Dendritic cell treated with granulocyte-macrophage colony-stimulating factor and Interleukin-4, amounts not matched to agents 40 ng/mL and 50 ng/mL, for 4 days (primary cell): ENCODE measurements at regions not wholly inside any gene's neighbourhood (a gene's known extent, or its start where the extent isn't known, plus 50 kb on each side); places are given as distances from the start of the nearest gene placed in this dataset.
"Not testable (repeated sequence)": the region's sequence is repeated elsewhere in the genome, so short reads cannot be mapped to it uniquely, and the experiment has no call there.

Source experiments
- H3K27ac Mint-ChIP-seq: one replicate; pipeline ENCODE4 v1.8.0; 2022; ENCODE audit warnings: mild to moderate bottlenecking, mixed read lengths
- H3K27me3 Mint-ChIP-seq: one replicate; pipeline ENCODE4 v1.8.0; 2022; ENCODE audit warnings: mild to moderate bottlenecking, mixed read lengths
- H3K36me3 Mint-ChIP-seq: one replicate; pipeline ENCODE4 v1.8.0; 2022; ENCODE audit warnings: low read depth, mixed read lengths
- H3K4me1 Mint-ChIP-seq: one replicate; pipeline ENCODE4 v1.8.0; 2022; ENCODE audit warnings: low read depth, mixed read lengths
- H3K4me3 Mint-ChIP-seq: one replicate; pipeline ENCODE4 v1.8.0; 2022; ENCODE audit warnings: mild to moderate bottlenecking, moderate library complexity, mixed read lengths
- H3K9me3 Mint-ChIP-seq: one replicate; pipeline ENCODE4 v1.8.0; 2022; ENCODE audit warnings: mixed read lengths
- intact Hi-C: fragments of 100-400 bp; cut with micrococcal nuclease; formaldehyde crosslinking; loops from one replicate; pipeline ENCODE4 v1.15.0; 2022

DNA sequence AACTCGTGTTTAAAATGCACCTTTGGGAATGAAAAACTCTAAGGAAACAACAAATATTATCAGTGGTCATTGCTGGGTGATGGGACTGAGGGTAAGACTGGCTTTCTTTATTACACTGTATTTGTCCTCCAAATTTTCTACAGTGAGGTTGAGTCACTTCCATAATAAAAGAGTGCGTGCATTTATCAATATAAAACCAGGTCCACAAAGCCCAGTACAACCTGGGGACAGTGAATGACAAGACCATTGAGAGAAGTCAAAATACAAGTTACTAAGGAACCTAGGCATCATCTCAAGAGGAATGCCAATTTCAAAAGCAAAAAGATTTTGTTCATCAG is 76.4 kb downstream of the MAGED4 start:
- peak overlapping the region; percentile 95 for H3K27ac Mint-ChIP-seq
- peaks cover 10% of the 10 kb centered on the region for H3K27me3 Mint-ChIP-seq
- no peaks in the 10 kb centered on the region for H3K9me3 Mint-ChIP-seq
- H3K4me3 Mint-ChIP-seq, result peak overlapping the region; percentile 86
- H3K4me1 Mint-ChIP-seq, result peaks cover 16% of the 10 kb centered on the region
- no peaks in the 10 kb centered on the region for H3K36me3 Mint-ChIP-seq
- intact Hi-C loops, result no loop called here

DNA sequence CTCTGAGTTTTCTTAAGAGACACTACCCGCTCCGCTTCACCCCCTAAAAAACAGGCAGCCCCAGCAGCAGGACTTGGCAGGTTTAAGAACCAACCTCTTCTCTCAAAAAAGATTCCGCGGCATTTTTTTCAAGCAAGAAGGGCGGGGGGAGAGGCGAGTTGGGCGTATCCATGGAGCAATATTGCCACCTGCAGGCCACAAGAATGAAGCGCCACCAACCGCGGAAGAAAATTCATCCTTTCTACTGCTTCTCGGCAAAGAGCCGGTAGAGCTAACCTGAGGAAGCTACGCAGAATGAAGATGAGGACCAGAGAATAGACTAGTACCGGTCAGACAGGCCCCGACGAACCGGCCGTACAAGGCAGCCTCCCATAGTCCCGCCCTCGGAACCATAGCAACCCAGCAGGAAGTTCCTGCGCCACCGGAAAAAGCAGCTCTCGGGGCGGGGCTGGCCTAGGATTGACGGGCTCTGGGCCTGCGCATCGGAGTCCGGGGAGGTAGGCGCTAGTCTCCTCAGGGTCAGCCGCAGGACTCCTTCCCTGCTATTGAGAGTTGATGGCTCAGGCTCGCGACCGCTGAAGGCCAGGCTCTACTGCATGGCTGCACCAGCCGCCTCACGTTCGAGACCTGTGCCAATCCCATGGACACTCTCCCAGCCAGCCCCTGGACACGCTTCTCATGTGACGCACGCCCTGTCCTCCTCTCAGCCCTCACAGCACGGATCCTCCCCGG is 76.9 kb downstream of the MAGED4 start:
- H3K4me3 Mint-ChIP-seq, result peak overlapping the region; percentile 86
- H3K9me3 Mint-ChIP-seq, result no peaks in the 10 kb centered on the region
- H3K4me1 Mint-ChIP-seq, result peaks cover 16% of the 10 kb centered on the region
- H3K36me3 Mint-ChIP-seq, result no peaks in the 10 kb centered on the region
- H3K27ac Mint-ChIP-seq, result peak overlapping the region; percentile 95
- H3K27me3 Mint-ChIP-seq, result peaks cover 10% of the 10 kb centered on the region
- intact Hi-C loops, result no loop called here

DNA sequence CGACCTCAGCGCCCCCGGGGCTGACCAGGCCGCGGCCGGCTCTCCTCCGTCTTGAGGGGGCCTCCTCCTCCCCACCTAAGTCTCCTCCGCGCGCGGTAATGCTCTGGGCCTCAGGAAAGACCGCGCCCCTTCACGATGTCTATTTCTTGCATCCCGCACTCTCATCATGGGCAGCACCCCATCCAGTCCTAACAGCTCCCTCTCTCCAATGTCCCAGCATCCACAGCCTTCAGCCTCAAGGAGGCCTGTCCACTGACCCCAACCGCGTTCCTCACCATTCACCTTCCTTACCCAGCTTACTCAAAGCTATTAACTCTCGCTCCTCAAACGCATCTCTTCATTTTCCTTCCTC is 77.5 kb downstream of the MAGED4 start:
- H3K27ac Mint-ChIP-seq, result peak overlapping the region; percentile 95
- peak overlapping the region; percentile 86 for H3K4me3 Mint-ChIP-seq
- peaks cover 16% of the 10 kb centered on the region for H3K4me1 Mint-ChIP-seq
- no peaks in the 10 kb centered on the region for H3K9me3 Mint-ChIP-seq
- no peaks in the 10 kb centered on the region for H3K36me3 Mint-ChIP-seq
- intact Hi-C loops, result no loop called here
- H3K27me3 Mint-ChIP-seq, result peaks cover 10% of the 10 kb centered on the region

DNA sequence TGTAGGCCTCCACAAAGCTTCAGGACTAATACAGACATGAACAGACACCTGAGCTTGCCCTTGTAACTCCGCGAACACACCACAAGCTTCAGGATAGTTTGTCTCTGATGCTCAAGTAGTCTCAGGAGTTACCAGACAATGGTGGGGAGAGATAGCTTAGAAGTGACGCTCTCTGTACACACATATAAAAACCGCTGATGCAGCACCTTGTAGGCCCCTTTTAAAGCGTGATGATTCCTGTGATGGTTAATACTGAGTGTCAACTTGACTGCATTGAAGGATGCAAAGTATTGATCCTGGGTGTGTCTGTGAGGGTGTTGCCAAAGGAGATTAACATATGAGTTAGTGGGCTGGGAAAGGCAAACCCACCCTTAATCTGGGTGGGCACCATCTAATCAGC is 78.7 kb downstream of the MAGED4 start:
- Mint-ChIP-seq H3K27ac (no peak overlapping the region), H3K4me3 (no peak overlapping the region), H3K36me3 (no peaks in the 10 kb centered on the region), H3K9me3 (no peaks in the 10 kb centered on the region), H3K27me3 (peaks cover 5% of the 10 kb centered on the region), H3K4me1 (peaks cover 17% of the 10 kb centered on the region)
- intact Hi-C loops, result no loop called here

DNA sequence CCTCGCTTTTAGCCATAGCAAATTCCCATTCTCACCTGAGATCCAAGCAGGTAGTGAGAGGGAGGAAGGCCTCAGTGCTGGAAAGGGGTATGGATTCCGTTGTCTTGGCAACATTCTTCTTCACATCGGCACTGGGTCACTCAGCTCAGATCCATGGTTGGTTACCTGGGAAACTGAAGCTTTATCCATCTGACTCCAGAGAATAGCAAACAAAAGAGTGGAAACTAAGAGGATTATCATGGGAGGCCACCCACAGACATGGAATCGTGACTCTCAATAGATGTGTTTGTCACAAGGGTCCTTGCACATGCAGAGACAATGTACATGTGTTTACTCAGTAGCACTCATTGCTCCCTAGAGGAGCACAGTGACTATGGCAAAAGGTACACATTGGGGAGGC is 81.0 kb downstream of the MAGED4 start:
- Mint-ChIP-seq H3K4me1 (peaks cover 21% of the 10 kb centered on the region), H3K27me3 (peaks cover 5% of the 10 kb centered on the region), H3K36me3 (no peaks in the 10 kb centered on the region), H3K27ac (no peak overlapping the region), H3K9me3 (no peaks in the 10 kb centered on the region), H3K4me3 (no peak overlapping the region)
- intact Hi-C loops, result no loop called here

DNA sequence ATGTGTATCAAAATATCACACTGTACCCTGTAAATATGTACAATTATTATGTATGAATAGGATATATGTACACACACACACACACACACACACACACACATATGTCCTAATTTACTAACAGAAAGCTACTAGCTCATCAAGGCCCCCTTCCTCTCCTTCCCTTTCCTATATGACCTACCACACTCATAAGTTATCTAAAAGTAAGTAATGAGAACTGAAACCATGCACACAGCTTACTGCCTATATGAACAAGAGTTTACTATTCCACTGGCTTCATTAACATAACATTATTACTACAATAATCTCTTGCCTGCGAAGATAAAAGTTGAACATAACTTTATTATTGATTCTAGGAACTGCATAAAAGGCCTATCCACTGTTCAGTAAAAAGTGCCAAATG is 83.8 kb downstream of the MAGED4 start:
- intact Hi-C loops, H3K4me3 Mint-ChIP-seq, H3K36me3 Mint-ChIP-seq, H3K4me1 Mint-ChIP-seq, H3K27ac Mint-ChIP-seq, H3K9me3 Mint-ChIP-seq, H3K27me3 Mint-ChIP-seq: not testable (repeated sequence)

DNA sequence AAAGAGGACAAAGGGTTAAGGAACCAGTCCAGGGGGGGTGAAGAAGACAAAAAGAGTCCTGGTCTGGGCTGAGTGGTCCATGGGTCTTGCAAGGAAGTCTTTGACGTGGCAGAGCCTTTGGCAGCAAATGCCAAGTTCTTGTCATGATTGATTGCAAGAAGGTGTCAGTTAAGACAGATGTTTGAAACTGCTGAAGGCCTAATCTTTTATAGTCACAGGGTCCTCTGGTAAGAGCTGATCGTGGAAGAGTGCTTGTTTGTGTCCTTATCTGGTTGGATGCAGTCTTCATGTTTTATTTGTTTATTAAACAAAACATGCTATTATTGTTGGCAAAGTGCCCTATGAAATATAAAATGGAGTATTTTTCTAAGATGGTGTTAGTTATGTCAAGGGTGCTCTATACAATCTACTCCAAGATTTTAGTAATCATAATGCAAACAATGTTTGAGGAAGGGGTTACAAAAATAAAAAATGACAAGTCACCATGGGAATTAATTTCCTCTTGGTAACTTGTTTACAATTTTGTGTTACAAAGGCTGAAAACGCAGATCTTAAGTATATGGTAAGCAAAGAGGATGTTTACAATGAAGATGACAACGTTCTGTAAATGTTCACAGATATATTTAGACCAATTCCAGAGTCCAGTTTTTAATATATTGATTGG is 85.9 kb downstream of the MAGED4 start:
- Mint-ChIP-seq H3K4me1 (peaks cover 5% of the 10 kb centered on the region), H3K27ac (no peak overlapping the region), H3K4me3 (no peak overlapping the region), H3K9me3 (no peaks in the 10 kb centered on the region), H3K27me3 (peaks cover 1% of the 10 kb centered on the region), H3K36me3 (no peaks in the 10 kb centered on the region)
- intact Hi-C loops, result no loop called here

DNA sequence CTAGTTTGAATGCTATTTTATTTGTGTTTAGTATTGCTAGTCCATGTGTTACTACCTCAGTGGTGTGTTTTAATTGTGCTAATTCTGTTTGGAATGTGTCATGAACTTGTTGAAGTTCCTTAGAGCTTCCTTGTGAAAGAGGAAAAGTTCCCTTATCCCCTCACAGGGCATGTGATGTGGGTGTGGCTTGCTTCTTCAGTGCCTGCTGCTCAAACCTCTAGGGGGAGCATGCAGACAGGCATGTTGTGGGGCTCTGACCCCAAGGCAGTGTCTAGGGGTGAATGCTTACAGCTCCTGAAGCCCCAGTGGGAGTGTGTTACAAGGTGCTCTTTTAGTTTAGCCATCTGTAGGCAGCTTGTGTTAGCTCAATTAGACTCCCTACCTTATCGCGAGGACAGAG is 86.5 kb downstream of the MAGED4 start:
- Mint-ChIP-seq H3K4me3 (no peak overlapping the region), H3K4me1 (peaks cover 5% of the 10 kb centered on the region), H3K27me3 (no peaks in the 10 kb centered on the region), H3K9me3 (no peaks in the 10 kb centered on the region), H3K36me3 (no peaks in the 10 kb centered on the region), H3K27ac (no peak overlapping the region)
- intact Hi-C loops, result no loop called here

DNA sequence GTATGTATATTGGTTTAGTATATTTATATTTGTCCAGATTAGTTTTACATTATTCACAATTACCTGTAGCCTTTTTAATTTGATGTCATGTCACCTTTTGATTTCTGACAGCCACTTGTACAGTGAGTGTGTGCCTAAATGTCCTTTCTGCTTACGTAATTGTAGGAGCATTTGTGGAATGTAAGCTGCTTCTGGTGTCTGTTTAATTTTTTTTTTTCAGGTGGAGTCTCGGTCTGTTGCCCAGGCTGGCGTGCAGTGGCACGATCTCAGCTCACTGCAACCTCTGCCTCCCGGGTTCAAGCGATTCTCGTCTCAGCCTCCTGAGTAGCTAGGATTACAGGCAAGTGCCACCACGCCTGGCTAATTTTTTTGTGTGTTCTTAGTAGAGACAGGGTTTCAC is 91.2 kb upstream of the XAGE2 start:
- peaks cover 6% of the 10 kb centered on the region for H3K4me1 Mint-ChIP-seq

DNA sequence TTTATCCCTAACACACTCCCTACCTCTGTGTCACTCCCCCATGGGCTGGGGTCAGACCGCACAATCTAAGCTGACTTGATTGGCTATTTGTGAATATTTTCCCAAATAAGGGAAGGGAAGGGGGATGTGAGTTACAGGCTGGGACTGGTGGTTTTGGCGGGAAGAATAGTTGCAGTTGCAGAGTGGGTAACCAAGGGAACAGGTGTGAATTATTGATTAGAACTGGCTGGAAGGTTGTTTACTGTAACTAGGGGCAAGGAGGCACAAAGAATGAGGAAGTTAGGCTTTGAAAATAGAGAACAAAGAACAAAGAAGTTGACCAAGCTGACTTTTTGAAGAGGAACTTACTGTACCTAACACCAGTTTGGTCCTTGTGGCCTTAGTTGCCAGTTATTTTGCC is 88.0 kb upstream of the XAGE2 start:
- no peak overlapping the region for H3K4me3 Mint-ChIP-seq
- H3K36me3 Mint-ChIP-seq, result no peaks in the 10 kb centered on the region
- H3K27me3 Mint-ChIP-seq, result peaks cover 1% of the 10 kb centered on the region
- no peak overlapping the region for H3K27ac Mint-ChIP-seq
- intact Hi-C loops, result no loop called here
- peaks cover 6% of the 10 kb centered on the region for H3K4me1 Mint-ChIP-seq
- H3K9me3 Mint-ChIP-seq, result peaks cover 9% of the 10 kb centered on the region

More for the DNA sequence above, 91.2 kb upstream of the XAGE2 start:
- no peaks in the 10 kb centered on the region for H3K36me3 Mint-ChIP-seq
- intact Hi-C loops, result no loop called here
- H3K4me3 Mint-ChIP-seq, result no peak overlapping the region
- H3K27me3 Mint-ChIP-seq, result peaks cover 1% of the 10 kb centered on the region
- no peak overlapping the region for H3K27ac Mint-ChIP-seq
- peaks cover 9% of the 10 kb centered on the region for H3K9me3 Mint-ChIP-seq

DNA sequence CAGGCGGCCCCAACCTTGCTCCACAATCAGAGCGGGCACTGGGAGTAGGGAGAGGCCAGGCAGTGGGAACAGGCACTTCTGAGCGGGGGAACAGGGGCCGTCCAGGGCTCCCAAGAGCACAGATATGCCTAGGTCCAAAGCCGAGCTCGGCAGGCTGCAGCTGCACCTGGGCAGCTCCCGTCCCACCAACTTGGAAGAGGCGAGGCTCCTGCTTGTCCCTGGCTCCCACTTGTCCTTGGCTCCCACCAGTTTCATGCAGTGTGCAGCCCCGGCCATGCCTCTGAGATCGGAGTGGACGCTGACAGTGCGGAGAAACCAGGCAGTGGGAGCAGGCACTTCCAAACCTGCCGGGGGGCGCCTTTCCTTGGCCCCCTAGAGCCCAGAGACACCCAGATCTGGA is 84.0 kb upstream of the XAGE2 start:
- intact Hi-C loops, result no loop called here
- Mint-ChIP-seq H3K4me3 (no peak overlapping the region), H3K4me1 (peaks cover 6% of the 10 kb centered on the region), H3K36me3 (no peaks in the 10 kb centered on the region), H3K9me3 (peaks cover 9% of the 10 kb centered on the region), H3K27ac (no peak overlapping the region), H3K27me3 (no peaks in the 10 kb centered on the region)

DNA sequence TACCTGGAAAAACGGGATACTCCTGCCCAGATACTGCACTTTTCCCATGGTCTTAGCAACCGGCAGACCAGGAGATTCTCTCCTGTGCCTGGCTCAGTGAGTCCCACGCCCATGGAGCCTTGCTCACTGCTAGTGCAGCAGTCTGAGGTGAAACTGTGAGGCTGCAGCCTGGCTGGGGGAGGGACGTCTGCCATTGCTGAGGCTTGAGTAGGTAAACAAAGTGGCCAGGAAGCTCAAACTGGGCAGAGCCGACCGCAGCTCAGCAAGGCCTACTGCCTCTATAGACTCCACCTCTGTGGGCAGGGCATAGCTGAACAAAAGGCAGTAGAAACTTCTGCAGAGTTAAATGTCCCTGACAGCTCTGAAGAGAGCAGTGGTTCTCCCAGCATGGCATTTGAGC is 69.9 kb upstream of the XAGE2 start:
- not testable (repeated sequence) for H3K27ac Mint-ChIP-seq

DNA sequence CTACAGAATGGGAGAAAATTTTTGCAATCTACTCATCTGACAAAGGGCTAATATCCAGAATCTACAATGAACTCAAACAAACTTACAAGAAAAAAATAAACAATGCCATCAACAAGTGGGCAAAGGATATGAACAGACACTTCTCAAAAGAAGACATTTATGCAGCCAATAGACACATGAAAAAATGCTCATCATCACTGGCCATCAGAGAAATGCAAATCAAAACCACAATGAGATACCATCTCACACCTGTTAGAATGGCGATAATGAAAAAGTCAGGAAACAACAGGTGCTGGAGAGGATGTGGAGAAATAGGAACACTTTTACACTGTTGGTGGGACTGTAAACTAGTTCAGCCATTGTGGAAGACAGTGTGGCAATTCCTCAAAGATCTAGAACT is 60.3 kb upstream of the XAGE2 start:
- H3K9me3 Mint-ChIP-seq, H3K4me3 Mint-ChIP-seq, intact Hi-C loops, H3K27ac Mint-ChIP-seq, H3K27me3 Mint-ChIP-seq, H3K36me3 Mint-ChIP-seq, H3K4me1 Mint-ChIP-seq: not testable (repeated sequence)

More for the DNA sequence above, 69.9 kb upstream of the XAGE2 start:
- H3K36me3 Mint-ChIP-seq, intact Hi-C loops, H3K4me3 Mint-ChIP-seq, H3K27me3 Mint-ChIP-seq, H3K4me1 Mint-ChIP-seq, H3K9me3 Mint-ChIP-seq: not testable (repeated sequence)
